ENCODE measurements at regions not wholly inside any gene's neighbourhood (a gene's known extent, or its start where the extent isn't known, plus 50 kb on each side); places are given as distances from the start of the nearest gene placed in this dataset.
"Not testable (repeated sequence)": the region's sequence is repeated elsewhere in the genome, so short reads cannot be mapped to it uniquely, and the experiment has no call there.

DNA sequence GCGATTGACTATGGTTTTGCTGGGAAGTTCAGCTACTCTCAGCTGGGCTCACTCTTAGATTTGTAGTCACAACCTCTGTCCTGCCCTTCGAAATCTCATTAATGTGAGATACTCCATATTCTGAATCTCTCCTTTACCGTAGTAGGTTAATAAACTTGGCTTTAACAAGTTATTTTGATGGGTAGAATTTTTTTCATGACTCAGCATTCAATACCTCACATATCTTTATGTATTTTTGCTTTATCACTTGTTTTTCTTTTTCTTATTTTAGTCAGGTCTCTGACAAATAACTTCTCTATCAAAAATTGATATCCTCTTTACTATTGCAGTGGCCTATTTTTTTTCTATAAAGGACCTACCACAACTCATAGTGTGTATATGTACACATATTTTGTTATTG, 855.2 kb upstream of the ADGRB3 start:
- H3K4me1 ChIP-seq (ENCODE audit: control insufficient read depth, insufficient read depth, low read length), result no peaks in the 10 kb centered on the region
- intact Hi-C loops (cut with micrococcal nuclease), result no loop called here
- Mint-ChIP-seq H3K4me3 (no peak overlapping the region), H3K4me1 (no peaks in the 10 kb centered on the region), H3K36me3 (no peaks in the 10 kb centered on the region), H3K27ac (no peak overlapping the region), H3K27me3 (ENCODE audit: low read depth in 2 of 2) (no peaks in the 10 kb centered on the region), H3K9me3 (peaks cover 7 to 13% of the 10 kb centered on the region in 2 donors)
- H3K9me3 ChIP-seq (ENCODE audit: control insufficient read depth, insufficient read depth, low read length), result peaks cover 2% of the 10 kb centered on the region
- H3K4me3 ChIP-seq (ENCODE audit: low read length), result no peak overlapping the region
- WGBS (ENCODE audit: insufficient coverage), result 100% methylated on average over 1 of the region's 3 CpGs
- ATAC-seq, result no peak
- H3K36me3 ChIP-seq (ENCODE audit: control insufficient read depth, insufficient read depth, low read length), result no peaks in the 10 kb centered on the region
- TF ChIP-seq, protein P1, sequence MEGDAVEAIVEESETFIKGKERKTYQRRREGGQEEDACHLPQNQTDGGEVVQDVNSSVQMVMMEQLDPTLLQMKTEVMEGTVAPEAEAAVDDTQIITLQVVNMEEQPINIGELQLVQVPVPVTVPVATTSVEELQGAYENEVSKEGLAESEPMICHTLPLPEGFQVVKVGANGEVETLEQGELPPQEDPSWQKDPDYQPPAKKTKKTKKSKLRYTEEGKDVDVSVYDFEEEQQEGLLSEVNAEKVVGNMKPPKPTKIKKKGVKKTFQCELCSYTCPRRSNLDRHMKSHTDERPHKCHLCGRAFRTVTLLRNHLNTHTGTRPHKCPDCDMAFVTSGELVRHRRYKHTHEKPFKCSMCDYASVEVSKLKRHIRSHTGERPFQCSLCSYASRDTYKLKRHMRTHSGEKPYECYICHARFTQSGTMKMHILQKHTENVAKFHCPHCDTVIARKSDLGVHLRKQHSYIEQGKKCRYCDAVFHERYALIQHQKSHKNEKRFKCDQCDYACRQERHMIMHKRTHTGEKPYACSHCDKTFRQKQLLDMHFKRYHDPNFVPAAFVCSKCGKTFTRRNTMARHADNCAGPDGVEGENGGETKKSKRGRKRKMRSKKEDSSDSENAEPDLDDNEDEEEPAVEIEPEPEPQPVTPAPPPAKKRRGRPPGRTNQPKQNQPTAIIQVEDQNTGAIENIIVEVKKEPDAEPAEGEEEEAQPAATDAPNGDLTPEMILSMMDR (IDR thresholded peaks at IDR 0.05), result no peak
- H3K27me3 ChIP-seq (ENCODE audit: control insufficient read depth, insufficient read depth, low read length), result no peaks in the 10 kb centered on the region
- no peak overlapping the region for H3K27ac ChIP-seq (ENCODE audit: low read length)
- DNase-seq, result no peak

DNA sequence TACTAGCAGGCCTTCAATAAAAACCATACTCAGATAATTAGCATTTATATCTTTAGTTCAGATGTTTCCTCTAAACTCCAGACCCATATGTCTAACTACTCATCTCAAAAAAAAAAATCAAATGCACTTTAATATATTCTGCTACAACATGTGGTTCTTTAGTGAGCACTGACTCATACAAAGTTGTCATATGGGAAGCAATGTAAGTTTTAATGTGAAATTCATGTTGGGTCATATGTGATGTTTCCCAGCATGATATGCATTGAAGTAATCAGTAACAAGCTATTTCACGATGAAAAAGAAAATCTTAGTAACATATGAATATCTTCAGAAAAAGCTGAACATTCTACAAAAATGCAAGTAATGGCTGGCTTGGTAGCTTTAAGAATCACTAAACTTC, 859.7 kb upstream of the ADGRB3 start:
- Mint-ChIP-seq H3K9me3 (peaks cover 7 to 17% of the 10 kb centered on the region in 2 donors), H3K4me3 (no peak overlapping the region), H3K36me3 (no peaks in the 10 kb centered on the region), H3K4me1 (no peaks in the 10 kb centered on the region), H3K27ac (no peak overlapping the region), H3K27me3 (ENCODE audit: low read depth in 2 of 2) (no peaks in the 10 kb centered on the region)
- no peak overlapping the region for H3K27ac ChIP-seq (ENCODE audit: low read length)
- H3K27me3 ChIP-seq (ENCODE audit: control insufficient read depth, insufficient read depth, low read length), result no peaks in the 10 kb centered on the region
- no peak overlapping the region for H3K4me3 ChIP-seq (ENCODE audit: low read length)
- TF ChIP-seq, protein P1 (IDR thresholded peaks at IDR 0.05), result no peak
- no peaks in the 10 kb centered on the region for H3K4me1 ChIP-seq (ENCODE audit: control insufficient read depth, insufficient read depth, low read length)
- H3K9me3 ChIP-seq (ENCODE audit: control insufficient read depth, insufficient read depth, low read length), result no peaks in the 10 kb centered on the region
- intact Hi-C loops (cut with micrococcal nuclease), result no loop called here
- DNase-seq (no peak), ATAC-seq (no peak)
- WGBS (ENCODE audit: insufficient coverage), result no CpG with 5 or more reads among the region's 1 CpG
- H3K36me3 ChIP-seq (ENCODE audit: control insufficient read depth, insufficient read depth, low read length), result no peaks in the 10 kb centered on the region

DNA sequence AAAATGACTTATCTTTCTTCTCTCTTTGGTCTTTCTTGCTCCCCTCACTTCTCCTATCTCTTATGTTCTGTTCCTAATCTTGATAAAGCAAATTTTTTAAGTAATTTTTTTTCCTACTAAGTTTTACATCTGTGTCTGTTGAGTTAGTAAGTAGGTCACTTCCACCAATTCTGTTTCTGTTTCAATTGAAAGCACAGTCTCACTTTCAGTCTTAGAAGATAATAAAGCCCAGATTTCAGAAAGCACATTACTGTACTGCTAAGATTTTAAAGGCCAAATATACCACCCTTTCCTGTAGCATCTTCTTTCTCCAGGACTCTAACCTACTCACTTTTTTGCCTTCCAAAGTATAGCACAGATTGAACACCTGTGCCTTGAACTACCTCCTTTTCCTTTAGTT, 866.1 kb upstream of the ADGRB3 start:
- Mint-ChIP-seq H3K4me1 (no peaks in the 10 kb centered on the region), H3K27ac (no peak overlapping the region), H3K4me3 (no peak overlapping the region), H3K27me3 (ENCODE audit: low read depth in 2 of 2) (no peaks in the 10 kb centered on the region), H3K36me3 (no peaks in the 10 kb centered on the region), H3K9me3 (peaks cover 13 to 28% of the 10 kb centered on the region in 2 donors)
- Histone ChIP-seq H3K4me3 (ENCODE audit: low read length) (no peak overlapping the region), H3K9me3 (ENCODE audit: control insufficient read depth, insufficient read depth, low read length) (no peaks in the 10 kb centered on the region), H3K27me3 (ENCODE audit: control insufficient read depth, insufficient read depth, low read length) (no peaks in the 10 kb centered on the region), H3K36me3 (ENCODE audit: control insufficient read depth, insufficient read depth, low read length) (no peaks in the 10 kb centered on the region), H3K4me1 (ENCODE audit: control insufficient read depth, insufficient read depth, low read length) (no peaks in the 10 kb centered on the region), H3K27ac (ENCODE audit: low read length) (no peak overlapping the region)
- no peak for ATAC-seq
- intact Hi-C loops (cut with micrococcal nuclease), result no loop called here
- no peak for DNase-seq
- TF ChIP-seq, protein P1 (IDR thresholded peaks at IDR 0.05), result no peak

DNA sequence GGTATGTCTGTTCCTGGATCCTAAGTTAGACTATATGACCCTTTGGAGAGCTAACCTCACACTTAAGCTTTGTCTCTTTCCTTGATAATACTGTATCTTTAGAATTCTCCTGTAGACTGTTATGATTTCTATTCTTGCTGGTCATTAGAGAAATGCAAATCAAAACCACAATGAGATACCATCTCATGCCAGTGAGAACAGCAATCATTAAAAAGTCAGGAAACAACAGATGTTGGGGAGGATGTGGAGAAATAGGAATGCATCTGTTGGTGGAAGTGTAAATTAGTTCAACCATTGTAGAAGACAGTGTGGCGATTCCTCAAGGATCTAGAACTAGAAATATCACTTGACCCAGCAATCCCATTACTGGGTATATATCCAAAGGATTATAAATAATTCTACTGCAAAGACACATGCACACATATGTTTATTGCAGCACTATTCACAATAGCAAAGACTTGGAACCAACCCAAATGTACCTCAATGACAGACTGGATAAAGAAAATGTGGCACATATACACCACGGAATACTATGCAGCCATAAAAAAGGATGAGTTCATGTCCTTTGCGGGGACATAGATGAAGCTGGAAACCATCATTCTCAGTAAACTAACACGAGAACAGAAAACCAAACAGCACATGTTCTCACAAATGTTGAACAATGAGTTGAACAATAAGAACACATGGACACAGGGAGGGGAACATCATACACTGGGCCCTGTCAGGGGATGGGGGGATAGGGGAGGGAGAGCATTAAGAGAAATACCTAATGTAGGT, 867.8 kb upstream of the ADGRB3 start:
- H3K9me3 ChIP-seq (ENCODE audit: control insufficient read depth, insufficient read depth, low read length); H3K27me3 ChIP-seq (ENCODE audit: control insufficient read depth, insufficient read depth, low read length); H3K4me1 Mint-ChIP-seq; H3K4me3 Mint-ChIP-seq; H3K4me1 ChIP-seq (ENCODE audit: control insufficient read depth, insufficient read depth, low read length); H3K27me3 Mint-ChIP-seq (ENCODE audit: low read depth in 2 of 2); H3K27ac ChIP-seq (ENCODE audit: low read length); intact Hi-C loops (cut with micrococcal nuclease); DNase-seq; H3K27ac Mint-ChIP-seq; ATAC-seq; H3K4me3 ChIP-seq (ENCODE audit: low read length); H3K36me3 Mint-ChIP-seq; H3K36me3 ChIP-seq (ENCODE audit: control insufficient read depth, insufficient read depth, low read length): not testable (repeated sequence)
- WGBS (ENCODE audit: insufficient coverage), result 85% methylated on average over 3 of the region's 4 CpGs
- H3K9me3 Mint-ChIP-seq, result peaks cover 13 to 28% of the 10 kb centered on the region in 2 donors
